Esophagus muscularis mucosa (tissue), 3 donors: ENCODE measurements at regions not wholly inside any gene's neighbourhood (a gene's known extent, or its start where the extent isn't known, plus 50 kb on each side); places are given as distances from the start of the nearest gene placed in this dataset.

Source experiments
- CTCF ChIP-seq, 3 experiments: fragments of 200-600 bp in 2 of 3; fragments of 450-650 bp in 1 of 3; sonication (generic) in 2 of 3; IDR thresholded peaks; one replicate each; pipeline ENCODE4 v1.5.1; 2017 to 2019; ENCODE audit warnings: antibody characterized with exemption in 3 of 3, mild to moderate bottlenecking in 2 of 3, moderate library complexity in 1 of 3
- POLR2A ChIP-seq: fragments of 450-650 bp; IDR thresholded peaks from one replicate; pipeline ENCODE4 v1.6.1; 2017; ENCODE audit warnings: antibody characterized with exemption, moderate library complexity, mild to moderate bottlenecking, low read depth

GRCh38 chr2:12099374-12099773 is 352.9 kb downstream of the LPIN1 start:
- TF ChIP-seq CTCF (IDR thresholded peaks at IDR 0.05) (no peak), POLR2A (no peak)
